K562 (cell line): ENCODE measurements at regions not wholly inside any gene's neighbourhood (a gene's known extent, or its start where the extent isn't known, plus 50 kb on each side); places are given as distances from the start of the nearest gene placed in this dataset.

Source experiments
- ATAC-seq: fragments of 200-7000 bp; cut with Tn5 transposase; 3 replicates; pipeline ENCODE4 v1.9.1; 2020; ENCODE audit warnings: moderate library complexity
- BruUV-seq: library from RNA; stranded (reverse); fragments of 400-500 nt; replicated peaks from 2 replicates; lab custom pipeline; 2021; lab: Mats Ljungman, UMichigan
- CTCF ChIA-PET: fragments of 300-600 bp; formaldehyde crosslinking; extraction: SDS; loops from one replicate; lab custom pipeline; 2021; ENCODE audit warnings: low intra/inter-chr PET ratio; lab: Yijun Ruan, JAX
- POLR2A ChIA-PET: fragments of 300-600, 350-650 bp; sonication (Branson Sonifier 250); formaldehyde crosslinking; extraction: SDS; loops from one replicate; lab custom pipeline; 2021; ENCODE audit warnings: antibody characterized with exemption, inconsistent platforms; lab: Yijun Ruan, JAX
- DNase-seq, 4 experiments: peaks; one replicate each; pipeline versions ENCODE4 v3.0.0 to v3.0.0-alpha.2; 2011 to 2018; ENCODE audit warnings: low spot score in 3 of 4, mixed read lengths in 3 of 4; ENCODE audit errors: extremely low read depth in 1 of 4
- FAIRE-seq: peaks from 2 replicates; lab custom pipeline; 2011; peaks lifted over from hg19 to GRCh38; lab: Jason Lieb, UNC
- H2AFZ ChIP-seq: 2 replicates; pipeline ENCODE4 v1.6.0; 2011; ENCODE audit warnings: low read depth, low read length, control low read depth, inconsistent platforms
- H3K27ac ChIP-seq: fragments of 200-600 bp; 3 replicates; pipeline ENCODE4 v1.8.0; 2011; ENCODE audit warnings: low read depth, mild to moderate bottlenecking, control low read depth, inconsistent platforms, low read length, moderate library complexity, mixed read lengths; ENCODE audit errors: extremely low read depth
- H3K27me3 ChIP-seq, 2 experiments: fragments of 300-600 bp in 1 of 2; 2 replicates in 1 of 2; 3 replicates in 1 of 2; pipeline versions ENCODE4 v1.6.0 to v1.8.0; 2011; ENCODE audit warnings: inconsistent platforms in 2 of 2, low read length in 2 of 2, mild to moderate bottlenecking in 1 of 2, mixed read lengths in 1 of 2, moderate library complexity in 1 of 2; ENCODE audit not compliant: control insufficient read depth in 2 of 2, insufficient read depth in 2 of 2
- H3K36me3 ChIP-seq: fragments of 300-600 bp; 3 replicates; pipeline ENCODE4 v1.8.0; 2011; ENCODE audit warnings: mild to moderate bottlenecking, low read length, inconsistent platforms; ENCODE audit not compliant: control insufficient read depth, insufficient read depth
- H3K4me1 ChIP-seq, 2 experiments: fragments of 200-600 bp in 1 of 2; replicated peaks in 1 of 2; 2 replicates in 1 of 2; 3 replicates in 1 of 2; pipeline versions ENCODE4 v1.5.1 to v1.8.0; 2011; ENCODE audit warnings: inconsistent platforms in 2 of 2, low read length in 2 of 2, mild to moderate bottlenecking in 1 of 2, mixed read lengths in 1 of 2, moderate library complexity in 1 of 2; ENCODE audit not compliant: control insufficient read depth in 2 of 2, insufficient read depth in 2 of 2
- H3K4me2 ChIP-seq: 2 replicates; pipeline ENCODE4 v1.6.1; 2011; ENCODE audit warnings: low read length, control low read depth, inconsistent platforms, mixed read lengths; ENCODE audit not compliant: insufficient read depth
- H3K4me3 ChIP-seq: fragments of 200-600 bp; sonication (generic), shearing (Covaris generic); 2 replicates; pipeline ENCODE4 v1.5.1; 2016; ENCODE audit warnings: control low read depth, inconsistent platforms
- H3K79me2 ChIP-seq: fragments of 200-600 bp; 3 replicates; pipeline ENCODE4 v1.8.0; 2011; ENCODE audit warnings: low read length, inconsistent platforms; ENCODE audit not compliant: control insufficient read depth, insufficient read depth
- H3K9ac ChIP-seq, 2 experiments: 2 replicates each; pipeline versions ENCODE4 v1.6.0 to v1.6.1; 2011; ENCODE audit warnings: low read depth in 2 of 2, low read length in 2 of 2, control low read depth in 1 of 2, inconsistent platforms in 1 of 2, mild to moderate bottlenecking in 1 of 2, mixed read lengths in 1 of 2; ENCODE audit not compliant: insufficient read depth in 1 of 2
- H3K9me1 ChIP-seq: one replicate; pipeline ENCODE4 v1.6.0; 2011; ENCODE audit warnings: inconsistent platforms, mild to moderate bottlenecking, low read length, moderate library complexity; ENCODE audit not compliant: control insufficient read depth, insufficient read depth
- H3K9me3 ChIP-seq: replicated peaks from 2 replicates; pipeline ENCODE4 v1.5.1; 2011; ENCODE audit warnings: low read depth, low read length, inconsistent platforms; ENCODE audit not compliant: control insufficient read depth, insufficient read depth
- H4K20me1 ChIP-seq: replicated peaks from 2 replicates; pipeline ENCODE4 v1.6.1; 2011; ENCODE audit warnings: low read length, inconsistent platforms, mixed read lengths; ENCODE audit not compliant: control insufficient read depth, insufficient read depth
- ATF4 ChIP-seq: fragments of 450-650 bp; formaldehyde crosslinking; IDR thresholded peaks from 2 replicates; pipeline ENCODE4 v1.4.0; 2022; ENCODE audit warnings: mild to moderate bottlenecking, moderate library complexity
- CREM ChIP-seq: IDR thresholded peaks from 2 replicates; pipeline ENCODE4 v1.6.1; 2014; ENCODE audit warnings: antibody characterized with exemption, low read depth
- E2F8 ChIP-seq: fragments of 450-650 bp; IDR thresholded peaks from 2 replicates; pipeline ENCODE4 v1.7.1; 2018; ENCODE audit warnings: mild to moderate bottlenecking, low read depth; ENCODE audit not compliant: partially characterized antibody
- FOXA3 ChIP-seq, 2 experiments: fragments of 450-650 bp in 1 of 2; sonication (generic) in 1 of 2; formaldehyde crosslinking; IDR thresholded peaks in 1 of 2; conservative IDR thresholded peaks in 1 of 2; 2 replicates each; pipeline versions ENCODE4 v1.4.0 to v1.8.0; 2020 to 2022; ENCODE audit warnings: mild to moderate bottlenecking in 2 of 2, missing genetic modification reagents in 1 of 2
- MAFK ChIP-seq: IDR thresholded peaks from 2 replicates; pipeline ENCODE4 v1.6.1; 2011; ENCODE audit warnings: low read length, improper control_type of control experiment
- NONO ChIP-seq, 2 experiments: fragments of 200-400 bp in 1 of 2; fragments of 450-650 bp in 1 of 2; formaldehyde crosslinking in 1 of 2; IDR thresholded peaks; 2 replicates each; pipeline ENCODE4 v1.6.1; 2017; ENCODE audit warnings: low read depth in 2 of 2, mild to moderate bottlenecking in 2 of 2, moderate library complexity in 2 of 2, low read length in 1 of 2
- NR3C1 ChIP-seq: sonication (generic); formaldehyde crosslinking; IDR thresholded peaks from 2 replicates; pipeline ENCODE4 v1.8.1; 2022; ENCODE audit warnings: missing genetic modification reagents
- PTRF ChIP-seq: fragments of 450-650 bp; IDR thresholded peaks from 2 replicates; pipeline ENCODE4 v1.6.1; 2016; ENCODE audit warnings: mild to moderate bottlenecking, missing genetic modification characterization, missing compliant biosample characterization
- SMARCA4 ChIP-seq: fragments of 450-650 bp; IDR thresholded peaks from 2 replicates; pipeline ENCODE4 v1.6.1; 2016
- TFE3 ChIP-seq: fragments of 450-650 bp; formaldehyde crosslinking; IDR thresholded peaks from 2 replicates; pipeline ENCODE4 v1.4.0; 2020; ENCODE audit warnings: mild to moderate bottlenecking, mixed read lengths
- TSC22D4 ChIP-seq: fragments of 450-650 bp; IDR thresholded peaks from 2 replicates; pipeline ENCODE4 v1.6.1; 2016; ENCODE audit warnings: missing genetic modification characterization, missing biosample characterization, control low read depth
- ZBTB11 ChIP-seq, 3 experiments: fragments of 200-800 bp in 1 of 3; fragments of 250-450 bp in 1 of 3; fragments of 450-650 bp in 1 of 3; sonication (Bioruptor Pico) in 1 of 3; sonication (Bioruptor generic) in 1 of 3; formaldehyde crosslinking in 1 of 3; IDR thresholded peaks; 2 replicates each; pipeline versions ENCODE4 v1.6.1 to v1.8.0; 2016 to 2022; ENCODE audit warnings: mild to moderate bottlenecking in 2 of 3, missing genetic modification characterization in 2 of 3, missing compliant biosample characterization in 1 of 3, moderate library complexity in 1 of 3
- ZNF589 ChIP-seq: fragments of 200-800 bp; sonication (Bioruptor generic); IDR thresholded peaks from 2 replicates; pipeline ENCODE4 v1.6.1; 2016; ENCODE audit warnings: low read depth, missing genetic modification characterization, missing compliant biosample characterization
- WGBS: fragments of 100-300 bp; shearing (Covaris generic); methylation state at CpG from one replicate; pipeline ENCODE4 v1.1.6; 2016; ENCODE audit warnings: low coverage, mixed read lengths; ENCODE audit not compliant: insufficient coverage; ENCODE audit errors: missing lambda C conversion rate; 5-methylcytosine and 5-hydroxymethylcytosine counted together
- in situ Hi-C: fragments of 300-500 bp; cut with MboI; formaldehyde crosslinking; loops from 4 replicates; pipeline ENCODE4 v1.15.0; 2018; ENCODE audit warnings: inconsistent platforms, mixed read lengths
- intact Hi-C: fragments of 100-400 bp; cut with micrococcal nuclease; formaldehyde crosslinking; loops from 2 replicates; pipeline ENCODE4 v1.14.2; 2022

- no peak for TF ChIP-seq ZBTB11 (CRISPR knock-in tag; IDR thresholded peaks at IDR 0.05)
- no peak for TF ChIP-seq ATF4 (CRISPR knock-in tag)
- TF ChIP-seq NONO (IDR thresholded peaks at IDR 0.05; ENCODE audit: low read depth in 2 of 2, low read length in 1 of 2): no peak
- TF ChIP-seq PTRF (tag): no peak
- TF ChIP-seq ZNF589 (CRISPR knock-in tag): no peak
- TF ChIP-seq SMARCA4: no peak
Observed at GRCh38 chr12:13769273-13769672, 212.1 kb downstream of the GRIN2B start (continued).

GRCh38 chr12:13764748-13765147 lies 216.7 kb downstream of the GRIN2B start:
- 0% methylated on average over 6 of the region's 6 CpGs for WGBS
- TF ChIP-seq NR3C1 (CRISPR knock-in tag) (no peak), E2F8 (no peak), TSC22D4 (tag) (no peak), TFE3 (CRISPR knock-in tag) (no peak), FOXA3 (CRISPR knock-in tag; conservative IDR thresholded peaks at IDR 0.05 in 1 of 2, IDR thresholded peaks at IDR 0.05 in 1 of 2) (no peak), CREM (no peak), MAFK (no peak)

More at GRCh38 chr12:13764748-13765147, 216.7 kb downstream of the GRIN2B start:
- in situ Hi-C loops: no loop called here
- FAIRE-seq (no peak), DNase-seq (no peak), ATAC-seq (no peak)
- Histone ChIP-seq H3K4me1 (no peaks in the 10 kb centered on the region), H3K4me2 (no peak overlapping the region), H3K9me3 (no peaks in the 10 kb centered on the region), H3K36me3 (no peaks in the 10 kb centered on the region), H3K27me3 (no peaks in the 10 kb centered on the region), H3K79me2 (no peaks in the 10 kb centered on the region), H2AFZ (no peak overlapping the region), H3K4me3 (no peak overlapping the region), H4K20me1 (no peaks in the 10 kb centered on the region), H3K27ac (no peak overlapping the region), H3K9ac (no peak overlapping the region), H3K9me1 (no peaks in the 10 kb centered on the region)
- POLR2A ChIA-PET: no interaction called here
- BruUV-seq: no TSS peak
- intact Hi-C loops: no loop called here
- CTCF ChIA-PET: no interaction called here
